SJCRH30 (cell line): ENCODE measurements at regions not wholly inside any gene's neighbourhood (a gene's known extent, or its start where the extent isn't known, plus 50 kb on each side); places are given as distances from the start of the nearest gene placed in this dataset.
A peak's percentile ranks its signal among the peaks of the same experiment; 100 is the strongest.
"Not testable (repeated sequence)": the region's sequence is repeated elsewhere in the genome, so short reads cannot be mapped to it uniquely, and the experiment has no call there.

Experiments
- DNase-seq, 2 experiments: peaks; one replicate each; pipeline ENCODE4 v3.0.0-alpha.2; 2015 to 2020
- H3K27ac ChIP-seq: fragments of 250-450 bp; sonication (Bioruptor Pico); 2 replicates; pipeline ENCODE4 v1.5.1; 2020; ENCODE audit warnings: mild to moderate bottlenecking, moderate library complexity
- H3K27me3 ChIP-seq: fragments of 250-450 bp; sonication (Bioruptor Pico); 2 replicates; pipeline ENCODE4 v1.5.1; 2020; ENCODE audit warnings: mild to moderate bottlenecking, moderate library complexity
- H3K36me3 ChIP-seq: fragments of 250-450 bp; sonication (Bioruptor Pico); 2 replicates; pipeline ENCODE4 v1.5.1; 2020; ENCODE audit warnings: mild to moderate bottlenecking, moderate library complexity
- H3K4me1 ChIP-seq: fragments of 250-450 bp; sonication (Bioruptor Pico); 2 replicates; pipeline ENCODE4 v1.5.1; 2020; ENCODE audit warnings: mild to moderate bottlenecking, moderate library complexity
- H3K4me3 ChIP-seq: fragments of 250-450 bp; sonication (Bioruptor Pico); 2 replicates; pipeline ENCODE4 v1.5.1; 2020; ENCODE audit warnings: mild to moderate bottlenecking, moderate library complexity
- H3K9me3 ChIP-seq: fragments of 250-450 bp; sonication (Bioruptor Pico); replicated peaks from 2 replicates; pipeline ENCODE4 v1.5.1; 2020; ENCODE audit warnings: mild to moderate bottlenecking, moderate library complexity

GRCh38 chr4:177250056-177250696, 59.5 kb upstream of the NEIL3 start:
- Histone ChIP-seq H3K9me3 (no peaks in the 10 kb centered on the region), H3K27me3 (no peaks in the 10 kb centered on the region), H3K36me3 (no peaks in the 10 kb centered on the region), H3K4me1 (no peaks in the 10 kb centered on the region), H3K27ac (no peak overlapping the region), H3K4me3 (no peak overlapping the region)
- DNase-seq = peak; percentile 25 to 58

DNA sequence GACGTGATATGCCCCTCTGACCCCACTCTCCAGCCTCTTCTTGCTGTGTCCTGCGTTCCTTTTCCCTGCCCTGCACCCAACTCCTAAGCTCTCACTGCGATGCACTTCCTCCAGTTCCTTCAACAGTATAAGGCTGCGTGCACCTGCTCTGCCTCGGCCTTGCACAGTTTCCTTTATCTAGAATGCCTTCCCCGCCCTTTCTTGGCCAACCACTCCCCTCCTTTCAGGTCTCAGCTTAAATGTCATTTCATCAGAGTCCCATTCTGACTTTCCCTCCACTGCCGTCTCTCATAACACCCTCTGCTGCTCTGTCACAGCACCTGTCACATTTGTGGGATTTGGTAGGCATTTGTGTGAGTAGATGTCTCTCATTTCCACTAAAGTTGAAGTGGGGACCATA, 58.4 kb upstream of the NEIL3 start:
- Histone ChIP-seq H3K9me3 (no peaks in the 10 kb centered on the region), H3K4me3 (no peak overlapping the region), H3K4me1 (no peaks in the 10 kb centered on the region), H3K27me3 (no peaks in the 10 kb centered on the region), H3K27ac (no peak overlapping the region), H3K36me3 (no peaks in the 10 kb centered on the region)
- DNase-seq = peak in 1 of 2 experiments; percentile 4

GRCh38 chr4:177255359-177255758, 54.3 kb upstream of the NEIL3 start:
- DNase-seq = no peak
- Histone ChIP-seq H3K36me3 (no peaks in the 10 kb centered on the region), H3K4me3 (no peak overlapping the region), H3K27ac (no peak overlapping the region), H3K27me3 (no peaks in the 10 kb centered on the region), H3K9me3 (no peaks in the 10 kb centered on the region), H3K4me1 (no peaks in the 10 kb centered on the region)

DNA sequence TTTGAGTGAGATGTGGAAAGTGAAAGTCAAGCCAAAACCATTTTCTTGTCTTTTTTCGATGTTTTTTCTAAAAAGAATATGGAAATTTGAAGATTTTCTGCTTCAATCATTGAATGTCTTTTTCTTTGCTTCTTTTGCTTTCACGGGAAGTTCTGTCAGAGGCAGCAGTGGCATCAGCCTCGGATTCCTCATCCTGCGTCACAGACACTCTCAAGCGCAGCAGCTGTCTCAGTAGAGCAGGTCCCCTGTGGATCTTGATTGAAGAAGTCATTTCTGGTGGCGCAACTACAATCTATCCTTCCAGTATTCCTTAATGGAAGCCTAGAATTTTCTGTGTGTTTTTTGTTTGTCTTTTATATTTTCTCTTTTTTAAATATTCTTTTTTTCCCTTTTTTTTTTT, 52.7 kb upstream of the NEIL3 start:
- H3K36me3 ChIP-seq = no peaks in the 10 kb centered on the region
- H3K27ac ChIP-seq = no peak overlapping the region
- H3K9me3 ChIP-seq = no peaks in the 10 kb centered on the region
- H3K27me3 ChIP-seq = no peaks in the 10 kb centered on the region
- peak in 1 of 2 experiments; percentile 10 for DNase-seq
- no peaks in the 10 kb centered on the region for H3K4me1 ChIP-seq
- no peak overlapping the region for H3K4me3 ChIP-seq

GRCh38 chr4:177259466-177259865, 50.2 kb upstream of the NEIL3 start:
- H3K27ac ChIP-seq, H3K4me3 ChIP-seq, H3K9me3 ChIP-seq, DNase-seq, H3K4me1 ChIP-seq, H3K27me3 ChIP-seq, H3K36me3 ChIP-seq: not testable (repeated sequence)
